ENCODE measurements at regions not wholly inside any gene's neighbourhood (a gene's known extent, or its start where the extent isn't known, plus 50 kb on each side); places are given as distances from the start of the nearest gene placed in this dataset.

DNA sequence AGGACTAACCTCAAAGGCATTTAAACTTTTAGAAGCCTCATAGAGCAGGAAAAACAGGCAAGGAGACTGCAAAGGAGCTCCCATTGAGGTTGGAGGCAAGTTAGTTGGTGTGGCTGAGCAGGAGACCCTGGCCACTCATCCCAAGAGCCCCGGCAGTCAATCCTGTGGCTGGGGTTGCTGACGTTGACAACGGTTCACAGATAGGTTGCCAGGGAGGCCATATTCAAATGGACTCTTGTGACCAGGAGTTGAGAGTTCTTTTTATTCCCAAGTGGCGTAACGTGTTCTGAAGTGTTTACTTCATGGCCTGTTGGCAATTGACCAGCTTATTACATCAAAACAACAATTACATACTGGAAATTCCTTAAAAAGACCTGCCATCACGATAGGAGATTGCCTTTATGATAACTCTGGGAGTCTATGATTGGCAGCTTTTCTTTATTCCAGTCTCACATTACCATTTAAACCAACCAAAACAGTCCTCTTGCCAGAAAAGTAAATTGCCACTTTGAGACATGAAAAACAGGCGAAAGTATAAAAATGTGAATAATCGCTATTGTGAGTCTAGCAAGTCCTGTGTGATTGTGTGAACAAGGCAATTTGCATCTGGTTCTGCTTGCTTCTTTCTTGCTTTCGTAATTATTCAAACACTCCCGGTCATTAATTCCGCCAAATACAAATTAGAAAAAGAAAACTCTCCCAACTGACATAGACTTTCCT lies 394.9 kb downstream of the MED10 start:
- TF ChIP-seq, protein P1, sequence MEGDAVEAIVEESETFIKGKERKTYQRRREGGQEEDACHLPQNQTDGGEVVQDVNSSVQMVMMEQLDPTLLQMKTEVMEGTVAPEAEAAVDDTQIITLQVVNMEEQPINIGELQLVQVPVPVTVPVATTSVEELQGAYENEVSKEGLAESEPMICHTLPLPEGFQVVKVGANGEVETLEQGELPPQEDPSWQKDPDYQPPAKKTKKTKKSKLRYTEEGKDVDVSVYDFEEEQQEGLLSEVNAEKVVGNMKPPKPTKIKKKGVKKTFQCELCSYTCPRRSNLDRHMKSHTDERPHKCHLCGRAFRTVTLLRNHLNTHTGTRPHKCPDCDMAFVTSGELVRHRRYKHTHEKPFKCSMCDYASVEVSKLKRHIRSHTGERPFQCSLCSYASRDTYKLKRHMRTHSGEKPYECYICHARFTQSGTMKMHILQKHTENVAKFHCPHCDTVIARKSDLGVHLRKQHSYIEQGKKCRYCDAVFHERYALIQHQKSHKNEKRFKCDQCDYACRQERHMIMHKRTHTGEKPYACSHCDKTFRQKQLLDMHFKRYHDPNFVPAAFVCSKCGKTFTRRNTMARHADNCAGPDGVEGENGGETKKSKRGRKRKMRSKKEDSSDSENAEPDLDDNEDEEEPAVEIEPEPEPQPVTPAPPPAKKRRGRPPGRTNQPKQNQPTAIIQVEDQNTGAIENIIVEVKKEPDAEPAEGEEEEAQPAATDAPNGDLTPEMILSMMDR (IDR thresholded peaks at IDR 0.05), result no peak
- TF ChIP-seq POLR2A (IDR thresholded peaks at IDR 0.05), result no peak
- Histone ChIP-seq H3K4me3 (no peak overlapping the region), H3K4me1 (no peaks in the 10 kb centered on the region), H3K27ac (no peak overlapping the region), H3K36me3 (no peaks in the 10 kb centered on the region), H3K9me3 (no peaks in the 10 kb centered on the region), H3K27me3 (no peaks in the 10 kb centered on the region)
- no peak for DNase-seq

GRCh38 chr5:5981562-5981961 lies 396.8 kb downstream of the MED10 start:
- Histone ChIP-seq H3K4me1 (no peaks in the 10 kb centered on the region), H3K27me3 (no peaks in the 10 kb centered on the region), H3K36me3 (no peaks in the 10 kb centered on the region), H3K9me3 (no peaks in the 10 kb centered on the region), H3K4me3 (no peak overlapping the region), H3K27ac (no peak overlapping the region)
- TF ChIP-seq, protein P1 (IDR thresholded peaks at IDR 0.05), result no peak
- no peak for TF ChIP-seq POLR2A (IDR thresholded peaks at IDR 0.05)
- no peak for DNase-seq

DNA sequence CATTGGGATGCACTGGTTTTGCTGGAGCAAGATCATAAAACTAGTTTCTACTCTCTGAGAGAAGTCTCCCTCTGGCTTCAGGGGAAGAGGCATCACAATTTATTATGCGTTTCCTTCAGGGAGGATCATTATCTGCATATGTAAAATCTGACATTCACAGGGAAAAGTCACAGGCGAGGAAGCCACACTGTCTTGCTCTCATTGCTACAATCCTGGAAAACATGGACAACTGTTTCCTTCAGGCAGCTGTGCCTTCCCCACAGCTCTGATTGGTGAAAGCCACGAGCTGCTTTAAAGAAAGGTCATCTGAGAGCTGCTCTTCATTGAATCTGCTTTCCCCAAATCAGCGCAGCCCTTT lies 397.8 kb downstream of the MED10 start:
- Histone ChIP-seq H3K36me3 (no peaks in the 10 kb centered on the region), H3K27me3 (no peaks in the 10 kb centered on the region), H3K9me3 (no peaks in the 10 kb centered on the region), H3K27ac (no peak overlapping the region), H3K4me1 (no peaks in the 10 kb centered on the region), H3K4me3 (no peak overlapping the region)
- no peak for DNase-seq
- TF ChIP-seq, protein P1 (IDR thresholded peaks at IDR 0.05), result no peak
- TF ChIP-seq POLR2A (IDR thresholded peaks at IDR 0.05), result no peak

- Histone ChIP-seq H3K27me3 (no peaks in the 10 kb centered on the region), H3K36me3 (no peaks in the 10 kb centered on the region), H3K4me3 (no peak overlapping the region), H3K9me3 (no peaks in the 10 kb centered on the region), H3K4me1 (no peaks in the 10 kb centered on the region), H3K27ac (no peak overlapping the region)
- TF ChIP-seq, protein P1 (IDR thresholded peaks at IDR 0.05), result no peak
- DNase-seq, result no peak
Observed at GRCh38 chr5:5979761-5980537, 398.4 kb downstream of the MED10 start.

GRCh38 chr5:5979377-5979760 lies 399.0 kb downstream of the MED10 start:
- TF ChIP-seq, protein P1 (IDR thresholded peaks at IDR 0.05), result no peak
- TF ChIP-seq POLR2A (IDR thresholded peaks at IDR 0.05), result no peak
- no peak overlapping the region for H3K4me3 ChIP-seq
- DNase-seq, result no peak
- no peaks in the 10 kb centered on the region for H3K27me3 ChIP-seq
- H3K9me3 ChIP-seq, result no peaks in the 10 kb centered on the region
- no peaks in the 10 kb centered on the region for H3K36me3 ChIP-seq
- no peak overlapping the region for H3K27ac ChIP-seq
- no peaks in the 10 kb centered on the region for H3K4me1 ChIP-seq

Data from Peyer's patch (tissue), 4 donors.